ENCODE measurements at regions not wholly inside any gene's neighbourhood (a gene's known extent, or its start where the extent isn't known, plus 50 kb on each side); places are given as distances from the start of the nearest gene placed in this dataset.

- TF ChIP-seq CTCF (IDR thresholded peaks at IDR 0.05), result no peak
- TF ChIP-seq EZH2 (IDR thresholded peaks at IDR 0.05), result no peak
Measured at GRCh38 chr2:30394096-30394495, 53.0 kb upstream of the LCLAT1 start.
